ENCODE measurements at regions not wholly inside any gene's neighbourhood (a gene's known extent, or its start where the extent isn't known, plus 50 kb on each side); places are given as distances from the start of the nearest gene placed in this dataset.
A peak's percentile ranks its signal among the peaks of the same experiment; 100 is the strongest.

DNA sequence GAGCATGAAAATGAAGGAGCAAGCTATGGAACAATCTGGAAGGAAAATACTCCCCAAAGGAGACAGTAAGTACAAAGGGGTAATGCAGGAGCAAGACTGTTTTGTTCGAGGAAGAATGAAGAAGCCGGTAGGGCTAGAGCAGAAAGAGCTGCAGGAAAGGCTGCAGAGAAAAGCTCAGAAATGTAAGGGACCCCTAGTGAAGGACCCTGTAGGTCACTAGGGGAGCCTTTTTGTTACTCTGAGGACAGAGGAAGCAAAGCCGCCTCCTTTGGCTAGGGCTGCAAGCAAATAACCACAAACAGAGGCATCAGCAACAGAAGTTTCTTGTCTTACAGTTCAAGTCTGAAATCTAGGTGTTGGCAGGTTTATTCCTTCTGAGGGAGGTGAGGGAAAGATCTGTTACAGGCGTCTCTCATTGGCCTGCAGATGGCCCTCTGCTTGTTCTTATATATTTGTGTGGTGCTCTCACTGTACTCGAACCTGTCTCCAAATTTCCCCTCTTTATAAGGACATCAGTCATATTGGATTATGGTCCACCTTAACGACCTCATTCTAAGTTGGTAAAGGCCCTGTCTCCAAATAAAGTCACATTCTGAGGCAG is 362.3 kb downstream of the COG6 start:
- DNase-seq (ENCODE audit: low spot score), result no peak
- no peaks in the 10 kb centered on the region for H3K9me2 ChIP-seq (ENCODE audit: insufficient read depth, low read length)
- ChIA-PET CTCF (ENCODE audit: unreplicated experiment) (no interaction called here), POLR2A (no interaction called here)
- H4K20me1 ChIP-seq (ENCODE audit: insufficient read depth, low read length), result no peaks in the 10 kb centered on the region
- intact Hi-C loops (cut with micrococcal nuclease; ENCODE audit: unreplicated experiment), result no loop called here
- H2AFZ ChIP-seq (ENCODE audit: low read length), result no peak overlapping the region; the same call in 1 of the 2 replicates
- H3K4me3 ChIP-seq (ENCODE audit: low read depth, low read length, poor library complexity, severe bottlenecking), result no peak overlapping the region
- H3K27ac ChIP-seq (ENCODE audit: low read depth, low read length, poor library complexity, severe bottlenecking), result no peak overlapping the region
- TF ChIP-seq, protein P1, sequence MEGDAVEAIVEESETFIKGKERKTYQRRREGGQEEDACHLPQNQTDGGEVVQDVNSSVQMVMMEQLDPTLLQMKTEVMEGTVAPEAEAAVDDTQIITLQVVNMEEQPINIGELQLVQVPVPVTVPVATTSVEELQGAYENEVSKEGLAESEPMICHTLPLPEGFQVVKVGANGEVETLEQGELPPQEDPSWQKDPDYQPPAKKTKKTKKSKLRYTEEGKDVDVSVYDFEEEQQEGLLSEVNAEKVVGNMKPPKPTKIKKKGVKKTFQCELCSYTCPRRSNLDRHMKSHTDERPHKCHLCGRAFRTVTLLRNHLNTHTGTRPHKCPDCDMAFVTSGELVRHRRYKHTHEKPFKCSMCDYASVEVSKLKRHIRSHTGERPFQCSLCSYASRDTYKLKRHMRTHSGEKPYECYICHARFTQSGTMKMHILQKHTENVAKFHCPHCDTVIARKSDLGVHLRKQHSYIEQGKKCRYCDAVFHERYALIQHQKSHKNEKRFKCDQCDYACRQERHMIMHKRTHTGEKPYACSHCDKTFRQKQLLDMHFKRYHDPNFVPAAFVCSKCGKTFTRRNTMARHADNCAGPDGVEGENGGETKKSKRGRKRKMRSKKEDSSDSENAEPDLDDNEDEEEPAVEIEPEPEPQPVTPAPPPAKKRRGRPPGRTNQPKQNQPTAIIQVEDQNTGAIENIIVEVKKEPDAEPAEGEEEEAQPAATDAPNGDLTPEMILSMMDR (conservative IDR thresholded peaks at IDR 0.05; ENCODE audit: low read length), result 0 out of 2 replicates have a peak, but pooled peaks have one; percentile 34
- no peak for TF ChIP-seq EZH2phosphoT487 (IDR thresholded peaks at IDR 0.05; ENCODE audit: borderline replicate concordance, low read depth, low read length)
- H3K79me2 ChIP-seq (ENCODE audit: insufficient read depth, low read depth, low read length), result no peaks in the 10 kb centered on the region
- H3K4me2 ChIP-seq (ENCODE audit: low read length), result no peak overlapping the region
- BruUV-seq (replicated peaks), result no TSS peak
- H3K4me1 ChIP-seq (ENCODE audit: insufficient read depth, low read length, poor library complexity, severe bottlenecking), result peaks cover 6% of the 10 kb centered on the region
- H3K9me3 ChIP-seq (ENCODE audit: low read length), result no peaks in the 10 kb centered on the region
- H3K36me3 ChIP-seq (ENCODE audit: insufficient read depth, low read length), result no peaks in the 10 kb centered on the region

DNA sequence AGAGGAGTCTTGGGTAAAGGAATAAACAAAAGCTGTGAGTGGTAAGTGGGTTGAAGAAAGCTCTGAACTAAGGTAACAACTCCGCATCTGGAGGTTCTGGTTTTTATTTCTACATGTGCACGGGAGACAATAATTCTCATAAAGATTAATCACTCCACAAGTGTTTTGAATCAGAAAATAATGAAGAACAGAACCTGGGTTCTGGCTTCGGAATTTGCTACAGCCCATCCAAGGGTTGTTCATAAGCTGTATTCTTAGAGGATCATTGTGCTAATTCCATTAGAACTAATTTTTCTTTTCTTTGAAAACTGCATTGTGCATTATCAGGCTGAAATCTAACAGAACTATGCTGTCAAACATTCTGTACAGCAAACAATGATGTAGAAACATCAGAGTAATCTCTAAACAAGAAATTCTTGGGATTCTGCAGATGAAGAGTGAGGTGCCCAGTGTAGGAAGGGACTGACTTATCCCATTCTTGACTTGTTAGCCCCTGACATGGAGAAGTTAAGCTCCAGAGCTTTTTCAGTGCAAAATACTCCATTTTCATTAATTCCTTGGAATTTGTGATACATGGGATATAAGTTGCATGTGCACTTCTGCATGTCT is 368.2 kb downstream of the COG6 start:
- Histone ChIP-seq H3K4me1 (ENCODE audit: insufficient read depth, low read length, poor library complexity, severe bottlenecking) (peaks cover 12% of the 10 kb centered on the region), H3K9me2 (ENCODE audit: insufficient read depth, low read length) (no peaks in the 10 kb centered on the region), H3K27ac (ENCODE audit: low read depth, low read length, poor library complexity, severe bottlenecking) (no peak overlapping the region), H3K36me3 (ENCODE audit: insufficient read depth, low read length) (no peaks in the 10 kb centered on the region), H3K4me2 (ENCODE audit: low read length) (no peak overlapping the region), H3K9me3 (ENCODE audit: low read length) (no peaks in the 10 kb centered on the region), H4K20me1 (ENCODE audit: insufficient read depth, low read length) (no peaks in the 10 kb centered on the region), H2AFZ (ENCODE audit: low read length) (no peak overlapping the region), H3K4me3 (ENCODE audit: low read depth, low read length, poor library complexity, severe bottlenecking) (no peak overlapping the region), H3K79me2 (ENCODE audit: insufficient read depth, low read depth, low read length) (no peaks in the 10 kb centered on the region)
- TF ChIP-seq, protein P1 (conservative IDR thresholded peaks at IDR 0.05; ENCODE audit: low read length), result no peak
- no peak for TF ChIP-seq EZH2phosphoT487 (IDR thresholded peaks at IDR 0.05; ENCODE audit: borderline replicate concordance, low read depth, low read length)
- ChIA-PET POLR2A (interaction anchor here (0.6 to 1.2 kb wide), 3 partner anchors 22 to 184 kb away, joined by 3 read pairs; no protein-coding TSS in a partner anchor), CTCF (ENCODE audit: unreplicated experiment) (no interaction called here)
- intact Hi-C loops (cut with micrococcal nuclease; ENCODE audit: unreplicated experiment), result no loop called here
- no peak for DNase-seq (ENCODE audit: low spot score)
- no TSS peak for BruUV-seq (replicated peaks)
